Stimulated activated CD4-positive, alpha-beta T cell treated with anti-CD3 and anti-CD28 coated beads, TNF-alpha, amount 100 ng/mL, for 1 hour (primary cell): ENCODE measurements at regions not wholly inside any gene's neighbourhood (a gene's known extent, or its start where the extent isn't known, plus 50 kb on each side); places are given as distances from the start of the nearest gene placed in this dataset.

Experiments used
- DNase-seq, 3 donors: peaks; one replicate each; pipeline ENCODE4 v3.0.0-alpha.2; 2020; ENCODE audit warnings: low read depth in 3 of 3, low spot score in 1 of 3

- DNase-seq, result no peak
Observed at GRCh38 chr9:80881940-80882339, 807.4 kb downstream of the TLE1 start.

- DNase-seq, result no peak
Observed at GRCh38 chr9:80881320-80881719, 808.0 kb downstream of the TLE1 start.

- no peak for DNase-seq
Observed at GRCh38 chr9:80878556-80878955, 810.8 kb downstream of the TLE1 start.

- DNase-seq, result no peak
Observed at GRCh38 chr9:80875947-80876346, 813.4 kb downstream of the TLE1 start.

- DNase-seq, result no peak
Observed at GRCh38 chr9:80874276-80874675, 815.1 kb downstream of the TLE1 start.

- DNase-seq, result no peak
Observed at GRCh38 chr9:80873861-80874260, 815.5 kb downstream of the TLE1 start.

- DNase-seq, result no peak
Observed at GRCh38 chr9:80871596-80871995, 817.8 kb downstream of the TLE1 start.

- no peak for DNase-seq
Observed at GRCh38 chr9:80867731-80868130, 821.6 kb downstream of the TLE1 start.

- no peak for DNase-seq
Observed at GRCh38 chr9:80866576-80867227, 822.6 kb downstream of the TLE1 start.

GRCh38 chr9:80866121-80866520, 823.2 kb downstream of the TLE1 start:
- no peak for DNase-seq

- no peak for DNase-seq
Observed at GRCh38 chr9:80843028-80843427, 846.3 kb downstream of the TLE1 start.

GRCh38 chr9:80842389-80842788, 847.0 kb downstream of the TLE1 start:
- DNase-seq, result no peak

- DNase-seq, result no peak
Observed at GRCh38 chr9:80841888-80842287, 847.5 kb downstream of the TLE1 start.

- no peak for DNase-seq
Observed at GRCh38 chr9:80839821-80840675, 849.3 kb downstream of the TLE1 start.

- DNase-seq, result no peak
Observed at GRCh38 chr9:80836013-80836412, 853.3 kb downstream of the TLE1 start.

GRCh38 chr9:80831751-80832150, 857.6 kb downstream of the TLE1 start:
- DNase-seq, result no peak

GRCh38 chr9:80811656-80812055, 877.7 kb downstream of the TLE1 start:
- no peak for DNase-seq

GRCh38 chr9:80811003-80811402, 878.3 kb downstream of the TLE1 start:
- DNase-seq, result no peak

- no peak for DNase-seq
Observed at GRCh38 chr9:80806671-80807070, 882.7 kb downstream of the TLE1 start.

- no peak for DNase-seq
Observed at GRCh38 chr9:80804873-80805272, 884.5 kb downstream of the TLE1 start.

- DNase-seq, result no peak
Observed at GRCh38 chr9:80797831-80798688, 891.3 kb downstream of the TLE1 start.
